ENCODE measurements at regions not wholly inside any gene's neighbourhood (a gene's known extent, or its start where the extent isn't known, plus 50 kb on each side); places are given as distances from the start of the nearest gene placed in this dataset.

- Mint-ChIP-seq H3K36me3 (ENCODE audit: low read depth) (no peaks in the 10 kb centered on the region), H3K4me1 (no peaks in the 10 kb centered on the region), H3K9me3 (no peaks in the 10 kb centered on the region), H3K4me3 (no peak overlapping the region), H3K27ac (no peak overlapping the region), H3K27me3 (ENCODE audit: insufficient read depth) (no peaks in the 10 kb centered on the region)
- no peak for DNase-seq
- TF ChIP-seq CTCF (conservative IDR thresholded peaks at IDR 0.05): no peak
- Histone ChIP-seq H3K4me1 (ENCODE audit: control insufficient read depth, insufficient read depth, low read length) (no peaks in the 10 kb centered on the region), H3K4me3 (ENCODE audit: low read length) (no peak overlapping the region), H3K36me3 (ENCODE audit: control insufficient read depth, insufficient read depth, low read length) (no peaks in the 10 kb centered on the region), H3K27me3 (ENCODE audit: control insufficient read depth, insufficient read depth, low read length, poor library complexity, severe bottlenecking) (no peaks in the 10 kb centered on the region), H3K27ac (ENCODE audit: low read depth, low read length) (no peak overlapping the region), H3K9ac (ENCODE audit: extremely low read depth, low read length, poor library complexity, severe bottlenecking) (no peak overlapping the region), H3K9me3 (ENCODE audit: control insufficient read depth, low read length) (no peaks in the 10 kb centered on the region)
- WGBS, 2 experiments (ENCODE audit: insufficient coverage in 1 of 2, insufficient read length in 1 of 2): 95 to 98% methylated on average over 1 to 4 of the region's 4 CpGs
Measured at GRCh38 chr4:62204136-62204535, 1004.0 kb downstream of the ADGRL3 start.

GRCh38 chr4:62199291-62199810 lies 999.2 kb downstream of the ADGRL3 start:
- no peak overlapping the region for H3K27ac ChIP-seq (ENCODE audit: low read depth, low read length)
- no peak overlapping the region for H3K27ac Mint-ChIP-seq
- no peaks in the 10 kb centered on the region for H3K4me1 ChIP-seq (ENCODE audit: control insufficient read depth, insufficient read depth, low read length)
- H3K9ac ChIP-seq (ENCODE audit: extremely low read depth, low read length, poor library complexity, severe bottlenecking): no peak overlapping the region
- no peak for DNase-seq
- WGBS, 2 experiments (ENCODE audit: insufficient coverage in 1 of 2, insufficient read length in 1 of 2): 94 to 100% methylated on average over 3 to 8 of the region's 8 CpGs
- no peaks in the 10 kb centered on the region for H3K27me3 Mint-ChIP-seq (ENCODE audit: insufficient read depth)
- no peaks in the 10 kb centered on the region for H3K9me3 ChIP-seq (ENCODE audit: control insufficient read depth, low read length)
- H3K9me3 Mint-ChIP-seq: no peaks in the 10 kb centered on the region
- H3K27me3 ChIP-seq (ENCODE audit: control insufficient read depth, insufficient read depth, low read length, poor library complexity, severe bottlenecking): no peaks in the 10 kb centered on the region
- no peak overlapping the region for H3K4me3 Mint-ChIP-seq
- no peaks in the 10 kb centered on the region for H3K36me3 Mint-ChIP-seq (ENCODE audit: low read depth)
- H3K4me3 ChIP-seq (ENCODE audit: low read length): no peak overlapping the region
- H3K4me1 Mint-ChIP-seq: no peaks in the 10 kb centered on the region
- no peaks in the 10 kb centered on the region for H3K36me3 ChIP-seq (ENCODE audit: control insufficient read depth, insufficient read depth, low read length)
- no peak for TF ChIP-seq CTCF (conservative IDR thresholded peaks at IDR 0.05)

DNA sequence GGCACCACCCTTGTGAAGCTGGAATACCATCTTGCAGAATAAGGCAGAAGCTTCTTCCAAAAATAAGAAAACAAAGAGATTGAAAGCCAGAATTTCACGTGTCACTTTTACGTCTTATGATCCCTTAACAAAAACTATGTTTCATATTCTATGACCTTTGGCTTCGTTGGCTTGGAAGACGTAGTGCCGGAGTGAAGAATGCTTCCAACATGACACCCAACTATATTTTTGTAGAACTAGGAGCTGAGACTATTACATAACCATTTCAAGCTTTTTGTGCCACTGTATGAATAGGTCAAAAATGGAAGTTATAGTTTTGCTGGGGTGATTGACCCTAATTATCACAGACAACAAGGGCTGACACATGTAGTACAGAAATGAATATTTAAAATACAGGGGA lies 996.2 kb downstream of the ADGRL3 start:
- Mint-ChIP-seq H3K27me3 (ENCODE audit: insufficient read depth) (no peaks in the 10 kb centered on the region), H3K27ac (no peak overlapping the region), H3K4me1 (no peaks in the 10 kb centered on the region), H3K36me3 (ENCODE audit: low read depth) (no peaks in the 10 kb centered on the region), H3K4me3 (no peak overlapping the region), H3K9me3 (no peaks in the 10 kb centered on the region)
- TF ChIP-seq CTCF (conservative IDR thresholded peaks at IDR 0.05): no peak
- H3K9me3 ChIP-seq (ENCODE audit: control insufficient read depth, low read length): no peaks in the 10 kb centered on the region
- no peak overlapping the region for H3K9ac ChIP-seq (ENCODE audit: extremely low read depth, low read length, poor library complexity, severe bottlenecking)
- H3K4me3 ChIP-seq (ENCODE audit: low read length): no peak overlapping the region
- DNase-seq: no peak
- H3K4me1 ChIP-seq (ENCODE audit: control insufficient read depth, insufficient read depth, low read length): no peaks in the 10 kb centered on the region
- no peaks in the 10 kb centered on the region for H3K36me3 ChIP-seq (ENCODE audit: control insufficient read depth, insufficient read depth, low read length)
- WGBS, 2 experiments (ENCODE audit: insufficient coverage in 1 of 2, insufficient read length in 1 of 2): 92 to 93% methylated on average over 2 to 5 of the region's 5 CpGs
- H3K27me3 ChIP-seq (ENCODE audit: control insufficient read depth, insufficient read depth, low read length, poor library complexity, severe bottlenecking): no peaks in the 10 kb centered on the region
- H3K27ac ChIP-seq (ENCODE audit: low read depth, low read length): no peak overlapping the region
